Transverse colon (tissue), 4 donors: ENCODE measurements at regions not wholly inside any gene's neighbourhood (a gene's known extent, or its start where the extent isn't known, plus 50 kb on each side); places are given as distances from the start of the nearest gene placed in this dataset.

ENCODE experiments used
- CTCF ChIP-seq, 5 experiments: fragments of 200-600 bp in 3 of 5; fragments of 450-650 bp in 2 of 5; sonication (generic) in 3 of 5; IDR thresholded peaks; 1 replicate in 2 of 5; 2 replicates in 3 of 5; pipeline ENCODE4 v1.5.1; 2016 to 2017; ENCODE audit warnings: antibody characterized with exemption in 5 of 5, inconsistent platforms in 3 of 5, mild to moderate bottlenecking in 2 of 5, moderate library complexity in 1 of 5
- EP300 ChIP-seq: sonication (generic); formaldehyde crosslinking; IDR thresholded peaks from one replicate; pipeline ENCODE4 v1.6.1; 2017; ENCODE audit warnings: antibody characterized with exemption, low read depth
- POLR2A ChIP-seq: fragments of 450-650 bp; IDR thresholded peaks from one replicate; pipeline ENCODE4 v1.6.1; 2016; ENCODE audit warnings: antibody characterized with exemption, mild to moderate bottlenecking, moderate library complexity
- POLR2AphosphoS5 ChIP-seq, 3 donors: sonication (generic); formaldehyde crosslinking; IDR thresholded peaks; one replicate each; pipeline ENCODE4 v1.6.1; 2016; ENCODE audit warnings: antibody characterized with exemption in 3 of 3

DNA sequence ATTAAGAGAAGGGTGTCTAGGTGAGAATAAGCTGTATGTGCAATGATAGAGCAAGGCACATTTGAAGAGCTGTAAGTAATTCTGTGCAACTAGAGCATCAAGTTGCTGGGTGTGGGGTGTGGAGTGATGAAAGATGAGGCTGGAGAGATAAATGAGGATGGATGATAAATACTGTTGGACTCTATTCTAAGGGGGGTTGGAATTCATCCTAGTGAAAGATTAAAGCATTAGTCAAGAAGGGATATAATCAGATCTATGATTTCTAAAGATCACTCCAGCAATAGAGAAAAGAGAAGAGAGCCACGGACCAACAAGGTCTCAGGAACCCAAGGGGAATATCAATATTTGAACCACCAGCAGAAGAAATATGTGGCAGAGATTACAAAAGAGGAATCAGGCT is 415.0 kb upstream of the RPS6KA3 start:
- TF ChIP-seq CTCF (IDR thresholded peaks at IDR 0.05) (no peak), EP300 (no peak), POLR2A (no peak), POLR2AphosphoS5 (IDR thresholded peaks at IDR 0.05) (no peak)
